Stimulated activated CD8-positive, alpha-beta memory T cell treated with anti-CD3 and anti-CD28 coated beads, Interleukin-15, amount 100 ng/mL, for 1 hour (primary cell): ENCODE measurements at regions not wholly inside any gene's neighbourhood (a gene's known extent, or its start where the extent isn't known, plus 50 kb on each side); places are given as distances from the start of the nearest gene placed in this dataset.

Experiments used
- DNase-seq: peaks from one replicate; pipeline ENCODE4 v3.0.0-alpha.2; 2020; ENCODE audit warnings: low read depth

DNA sequence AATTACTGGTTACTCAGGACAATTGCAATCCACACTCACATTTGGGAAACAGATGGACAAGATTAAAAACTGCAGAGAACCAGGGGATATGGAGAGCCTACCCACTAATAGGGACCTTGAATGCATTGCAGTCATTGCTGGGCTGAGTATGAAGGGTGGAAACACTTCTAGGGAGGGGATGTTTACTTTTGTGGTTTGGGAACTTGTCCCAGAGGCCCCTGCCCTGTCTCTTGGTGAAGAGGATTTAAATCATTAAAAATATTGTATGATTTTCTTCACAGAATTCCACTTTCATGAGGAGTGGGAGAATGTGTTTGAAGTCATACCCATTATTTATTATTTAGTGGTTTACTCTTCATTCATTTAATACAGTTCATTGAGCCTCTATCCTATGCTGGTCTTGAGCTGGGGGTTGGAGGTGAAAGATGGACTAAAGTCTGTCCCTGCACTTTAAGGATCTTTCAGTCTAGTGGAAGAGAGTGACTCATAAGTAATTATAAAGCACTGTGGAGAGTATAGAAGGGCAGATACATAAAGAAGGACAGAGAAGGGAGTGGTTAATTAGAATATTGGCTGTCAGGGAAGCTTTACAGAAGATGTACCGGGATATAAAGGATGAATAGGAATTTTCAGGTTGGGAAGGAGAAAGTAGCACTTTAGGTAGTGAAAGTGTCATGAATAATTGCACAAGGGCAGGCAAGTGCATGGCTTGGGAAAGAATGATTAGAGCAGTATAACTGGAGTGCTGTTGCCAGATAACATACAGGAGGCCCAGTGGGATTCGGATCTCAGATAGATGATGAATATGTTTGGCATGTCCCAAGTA is 313.4 kb downstream of the LPIN1 start:
- DNase-seq, result no peak

DNA sequence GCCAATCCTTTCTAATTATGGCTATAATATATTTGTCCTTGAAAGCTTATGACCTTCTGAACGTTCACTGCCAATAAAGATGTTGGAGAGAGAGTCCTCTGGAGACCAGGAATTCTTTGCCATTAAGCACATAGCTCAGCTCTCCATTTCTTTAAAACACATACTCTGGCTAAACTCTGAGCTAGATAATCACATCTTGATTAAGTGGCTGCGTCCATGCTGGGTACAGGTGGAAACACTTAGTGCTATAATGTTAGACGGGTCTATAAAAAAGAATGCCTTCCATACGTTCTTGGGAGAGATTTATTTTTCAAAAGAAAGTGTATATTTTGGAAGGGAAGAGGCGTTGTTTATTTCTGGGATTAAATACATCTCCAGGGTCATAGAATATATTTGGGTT is 314.5 kb downstream of the LPIN1 start:
- no peak for DNase-seq

- no peak for DNase-seq
Observed at GRCh38 chr2:12061286-12062052, 315.0 kb downstream of the LPIN1 start.

- no peak for DNase-seq
Observed at GRCh38 chr2:12062053-12062395, 315.6 kb downstream of the LPIN1 start.

GRCh38 chr2:12063210-12063609 is 316.8 kb downstream of the LPIN1 start:
- no peak for DNase-seq

DNA sequence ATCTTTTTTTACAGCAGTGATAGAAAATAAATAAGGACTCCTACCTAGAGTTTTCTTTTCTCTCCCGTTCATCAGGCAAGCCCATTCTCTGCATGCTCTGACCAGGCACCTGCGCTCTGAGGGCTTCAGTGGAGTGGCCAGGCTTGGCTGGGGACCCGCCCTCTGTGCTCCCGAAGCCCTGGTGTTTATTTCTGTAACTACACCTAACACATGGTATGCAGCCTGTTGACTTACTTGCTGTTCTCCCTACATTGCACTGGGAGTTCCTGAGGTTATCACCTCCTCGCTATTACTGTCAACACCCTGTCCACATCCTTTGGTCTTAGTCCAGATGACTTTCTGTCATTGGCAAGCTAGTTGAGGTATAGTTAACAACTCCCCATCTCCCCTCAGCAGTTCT is 317.7 kb downstream of the LPIN1 start:
- no peak for DNase-seq

- no peak for DNase-seq
Observed at GRCh38 chr2:12066116-12066515, 319.7 kb downstream of the LPIN1 start.

GRCh38 chr2:12066986-12067385 is 320.6 kb downstream of the LPIN1 start:
- DNase-seq, result no peak

- no peak for DNase-seq
Observed at GRCh38 chr2:12068796-12069538, 322.5 kb downstream of the LPIN1 start.

DNA sequence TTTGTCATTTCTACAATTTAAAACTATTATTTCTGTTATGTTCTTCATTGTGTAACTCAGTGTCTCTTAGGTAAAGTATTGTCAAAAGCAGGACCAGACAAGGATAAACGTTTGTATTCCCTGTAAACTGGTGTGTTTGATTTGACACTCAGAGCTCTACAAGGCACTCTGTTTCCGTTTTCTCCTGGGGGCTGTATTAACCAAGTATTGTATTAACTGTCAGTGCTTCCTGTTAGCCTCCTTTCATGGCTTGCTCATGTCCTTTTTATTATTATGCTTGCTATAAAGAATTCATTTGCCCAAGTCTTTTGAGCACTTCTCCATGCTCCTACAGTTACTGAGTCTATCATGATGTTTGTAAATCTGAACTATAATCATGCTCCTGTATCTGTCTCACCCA is 323.7 kb downstream of the LPIN1 start:
- DNase-seq, result no peak

GRCh38 chr2:12070581-12070980 is 324.1 kb downstream of the LPIN1 start:
- DNase-seq, result no peak

GRCh38 chr2:12071318-12071717 is 324.9 kb downstream of the LPIN1 start:
- DNase-seq, result no peak

GRCh38 chr2:12073217-12073852 is 326.9 kb downstream of the LPIN1 start:
- no peak for DNase-seq

- DNase-seq, result no peak
Observed at GRCh38 chr2:12074126-12074844, 327.9 kb downstream of the LPIN1 start.

- DNase-seq, result no peak
Observed at GRCh38 chr2:12074845-12075217, 328.4 kb downstream of the LPIN1 start.

DNA sequence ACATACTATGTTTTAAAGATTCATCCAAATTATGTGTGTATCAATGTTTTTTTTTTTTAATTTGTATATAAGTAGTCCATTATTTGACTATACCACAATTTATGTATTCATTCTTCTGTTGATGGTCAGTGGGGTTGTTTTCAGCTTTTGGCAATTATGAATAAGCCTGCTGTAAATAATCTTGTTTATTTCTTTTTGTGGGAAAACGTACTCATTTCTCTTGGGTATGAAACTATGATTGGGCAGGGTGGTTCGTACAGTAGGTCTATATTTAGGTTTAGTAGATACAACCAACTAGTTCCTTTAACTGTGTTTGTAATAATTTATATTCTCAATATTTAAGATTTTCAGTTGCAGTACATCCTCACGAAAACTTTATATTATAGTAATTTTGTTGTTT is 329.2 kb downstream of the LPIN1 start:
- DNase-seq, result no peak

DNA sequence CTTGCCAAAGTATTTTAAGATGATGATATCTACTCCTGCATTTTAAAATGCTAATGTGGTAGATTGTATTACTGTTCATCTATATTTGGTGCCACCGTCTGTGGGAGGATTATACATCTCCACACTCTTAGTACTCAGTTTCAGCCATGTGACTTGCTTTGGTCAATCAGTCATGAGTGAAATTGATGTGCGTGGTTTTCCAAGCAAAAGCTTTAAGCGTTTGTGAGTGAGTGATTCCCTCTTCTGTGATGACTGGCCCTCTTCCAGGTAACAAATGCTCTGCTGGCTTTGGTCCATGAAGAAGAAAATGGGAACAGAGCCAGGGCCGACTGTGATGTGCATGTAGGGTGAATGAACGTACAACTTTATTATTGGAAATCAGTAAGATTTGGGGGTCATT is 330.4 kb downstream of the LPIN1 start:
- DNase-seq, result no peak

DNA sequence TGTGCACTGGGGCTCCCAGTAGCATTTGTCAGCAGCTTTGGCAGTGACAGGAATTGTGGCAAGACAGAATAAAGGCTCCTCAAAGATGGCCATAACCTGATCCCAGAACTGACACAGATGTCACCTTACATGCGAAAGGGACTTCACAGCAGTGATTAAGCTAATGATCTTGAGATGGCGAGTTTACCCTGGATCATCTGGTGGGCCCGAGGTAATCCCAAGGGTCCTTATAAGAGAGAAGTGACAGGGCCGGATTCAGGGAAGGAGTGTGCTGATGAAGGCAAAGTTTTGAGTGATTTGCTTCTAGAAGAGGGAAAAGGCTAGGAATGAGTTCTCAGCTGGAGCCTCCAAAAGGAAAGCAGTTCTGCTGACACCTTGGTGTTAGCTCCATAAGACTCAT is 333.9 kb downstream of the LPIN1 start:
- no peak for DNase-seq

DNA sequence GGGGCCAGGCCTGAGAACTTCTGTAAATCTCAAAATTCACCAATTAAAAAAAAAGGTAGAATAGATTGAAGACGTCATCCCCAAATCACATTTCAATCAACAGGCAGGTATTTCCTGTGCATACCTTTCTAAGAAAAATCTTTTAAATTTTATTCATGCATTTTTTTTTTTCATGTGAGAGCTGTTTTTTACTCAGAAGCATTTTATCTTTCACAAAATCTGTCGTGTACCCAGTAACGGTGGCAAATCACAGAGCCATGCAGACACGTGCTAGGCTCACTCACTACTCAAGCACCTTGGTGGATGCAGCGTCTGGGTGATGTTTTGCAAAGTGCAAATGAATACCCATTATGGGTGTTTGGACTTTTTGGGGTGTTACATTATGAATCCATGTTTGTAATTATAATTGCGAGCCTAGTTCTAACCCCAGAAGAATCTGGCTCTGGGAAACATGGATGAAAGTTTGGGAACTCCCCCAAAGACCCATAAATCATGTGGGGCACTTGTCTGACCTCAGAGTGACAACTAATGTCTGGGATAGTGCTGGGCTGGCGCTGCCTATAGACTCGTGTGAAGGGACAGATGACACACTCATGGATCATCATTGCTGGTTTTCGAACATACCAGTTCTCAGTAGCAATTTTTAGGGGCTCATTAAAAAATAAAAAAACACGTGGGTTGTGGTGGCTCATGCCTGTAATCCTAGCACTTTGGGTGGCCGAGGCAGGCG is 335.2 kb downstream of the LPIN1 start:
- no peak for DNase-seq

DNA sequence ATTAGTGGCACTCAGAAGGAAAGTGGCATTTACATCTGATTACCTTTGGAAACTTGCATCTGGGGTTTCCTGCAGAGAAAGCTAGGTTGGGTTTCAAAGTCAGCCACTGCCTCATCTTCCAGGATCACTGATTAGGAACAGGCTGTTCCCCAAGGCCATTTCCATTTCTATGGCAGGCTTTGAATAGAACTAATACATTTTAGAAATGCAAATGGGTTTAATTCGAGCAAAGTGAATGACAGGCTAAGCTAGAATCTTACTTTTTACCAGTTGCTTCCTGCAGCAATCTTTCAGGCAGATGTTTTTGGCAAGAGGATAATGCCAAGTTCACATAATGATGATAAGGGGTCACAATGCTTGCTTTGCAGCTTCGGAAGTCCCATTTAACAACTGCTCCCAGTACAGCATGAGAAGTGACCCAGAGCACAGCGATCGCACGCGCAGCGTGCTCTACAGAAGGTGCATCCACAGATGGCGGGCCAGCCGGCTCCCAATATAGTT is 336.7 kb downstream of the LPIN1 start:
- no peak for DNase-seq
